D721Med (cell line): ENCODE measurements at regions not wholly inside any gene's neighbourhood (a gene's known extent, or its start where the extent isn't known, plus 50 kb on each side); places are given as distances from the start of the nearest gene placed in this dataset.

Experiments
- DNase-seq: peaks from one replicate; pipeline ENCODE4 v3.0.0; 2011; ENCODE audit warnings: low spot score; ENCODE audit not compliant: insufficient read length
- FAIRE-seq: peaks from 2 replicates; lab custom pipeline; 2011; peaks lifted over from hg19 to GRCh38; lab: Jason Lieb, UNC
- CTCF ChIP-seq: IDR thresholded peaks from 2 replicates; pipeline ENCODE4 v1.5.1; 2012; ENCODE audit warnings: mild to moderate bottlenecking, control low read depth; ENCODE audit not compliant: insufficient read depth; ENCODE audit errors: missing control alignments

GRCh38 chr4:186015212-186015817 lies 53.6 kb upstream of the TLR3 start:
- FAIRE-seq (no peak), DNase-seq (no peak)
- TF ChIP-seq CTCF: no peak

- FAIRE-seq: no peak
- TF ChIP-seq CTCF: no peak
- DNase-seq: no peak
Measured at GRCh38 chr4:186016796-186017195, 52.2 kb upstream of the TLR3 start.

GRCh38 chr4:186017801-186018200 lies 51.2 kb upstream of the TLR3 start:
- TF ChIP-seq CTCF: no peak
- DNase-seq (no peak), FAIRE-seq (no peak)

DNA sequence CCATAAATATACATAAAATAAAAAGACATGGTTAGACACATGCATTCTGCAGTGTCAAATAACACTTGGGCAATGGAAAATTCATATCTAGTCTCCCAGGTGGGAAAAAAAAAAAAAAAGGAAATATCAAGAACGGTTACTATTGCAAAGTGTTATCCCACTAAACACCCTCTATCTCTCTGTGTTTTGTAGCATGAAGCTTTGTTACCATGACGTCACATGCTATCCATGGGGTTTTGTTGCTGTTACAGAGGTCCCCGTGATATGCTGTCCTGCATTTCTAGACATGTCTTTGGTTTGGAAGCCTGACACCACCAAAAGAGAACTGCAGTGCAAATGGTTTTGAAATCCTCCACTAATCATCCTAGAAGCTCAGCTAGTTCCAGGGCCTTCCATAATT lies 50.7 kb upstream of the TLR3 start:
- no peak for FAIRE-seq
- TF ChIP-seq CTCF: no peak
- DNase-seq: no peak

DNA sequence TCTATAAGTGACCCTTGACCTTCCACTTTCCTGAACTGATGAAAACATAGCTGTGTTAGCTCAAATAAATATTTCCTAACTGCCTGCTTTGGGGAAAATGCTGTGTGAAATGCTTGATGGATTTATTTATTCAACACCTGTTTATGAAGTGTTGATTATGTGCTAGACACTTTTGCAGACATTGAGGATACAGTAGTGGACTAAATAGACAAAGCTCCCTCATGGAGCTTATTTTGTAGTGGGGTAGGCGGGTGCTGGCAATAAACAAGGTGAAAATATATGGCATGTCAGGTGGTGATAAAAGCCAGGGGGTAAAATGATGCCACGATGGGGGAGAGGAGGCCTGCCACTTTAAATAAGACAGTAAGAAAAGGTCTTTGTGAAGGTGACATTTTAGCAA lies 50.2 kb upstream of the TLR3 start:
- no peak for FAIRE-seq
- no peak for TF ChIP-seq CTCF
- no peak for DNase-seq
